OCI-LY3 (cell line): ENCODE measurements at regions not wholly inside any gene's neighbourhood (a gene's known extent, or its start where the extent isn't known, plus 50 kb on each side); places are given as distances from the start of the nearest gene placed in this dataset.

Experiments used
- H2AFZ ChIP-seq: fragments of 200-600, 300-600 bp; shearing (Covaris generic); 2 replicates; pipeline ENCODE4 v1.6.0; 2014; ENCODE audit warnings: antibody characterized with exemption, low read depth, low read length
- H3K27ac ChIP-seq: fragments of 200-600, 300-600 bp; sonication (generic); 2 replicates; pipeline ENCODE4 v1.5.1; 2014; ENCODE audit warnings: mild to moderate bottlenecking, low read length, moderate library complexity, mixed read lengths
- H3K27me3 ChIP-seq: fragments of 200-600, 300-600 bp; sonication (generic); 2 replicates; pipeline ENCODE4 v1.6.1; 2014; ENCODE audit warnings: low read depth, low read length, mixed read lengths
- H3K36me3 ChIP-seq: fragments of 200-600, 300-600 bp; sonication (generic); replicated peaks from 2 replicates; pipeline ENCODE3; 2014; ENCODE audit warnings: low read depth, low read length, mixed read lengths
- H3K4me1 ChIP-seq: fragments of 300-600, 200-600 bp; sonication (generic); 2 replicates; pipeline ENCODE4 v1.6.1; 2014; ENCODE audit warnings: low read length, mixed read lengths
- H3K4me2 ChIP-seq: fragments of 200-600, 300-600 bp; sonication (generic); 2 replicates; pipeline ENCODE4 v1.6.1; 2014; ENCODE audit warnings: low read length, mixed read lengths
- H3K4me3 ChIP-seq: fragments of 300-600, 200-600 bp; sonication (generic); 2 replicates; pipeline ENCODE4 v1.5.1; 2014; ENCODE audit warnings: antibody characterized with exemption, mild to moderate bottlenecking, low read length, moderate library complexity
- H3K79me2 ChIP-seq: fragments of 300-600, 200-600 bp; shearing (Covaris generic); 2 replicates; pipeline ENCODE4 v1.6.1; 2014; ENCODE audit warnings: mild to moderate bottlenecking, low read length, mixed read lengths
- H3K9ac ChIP-seq: fragments of 300-600, 200-600 bp; shearing (Covaris generic); 2 replicates; pipeline ENCODE4 v1.6.0; 2014; ENCODE audit warnings: mild to moderate bottlenecking, low read length, moderate library complexity
- H3K9me3 ChIP-seq: fragments of 200-600, 300-600 bp; shearing (Covaris generic); 2 replicates; pipeline ENCODE4 v1.6.1; 2014; ENCODE audit warnings: low read length, mixed read lengths; ENCODE audit not compliant: insufficient read depth
- H4K20me1 ChIP-seq: fragments of 200-600, 300-600 bp; sonication (generic); 2 replicates; pipeline ENCODE4 v1.6.1; 2016; ENCODE audit warnings: low read length, mixed read lengths; ENCODE audit not compliant: insufficient read depth
- CTCF ChIP-seq: fragments of 200-600, 300-600 bp; sonication (generic); IDR thresholded peaks from 2 replicates; pipeline ENCODE4 v1.5.1; 2014; ENCODE audit warnings: antibody characterized with exemption, low read length, low read depth
- EZH2phosphoT487 ChIP-seq: fragments of 200-600 bp; shearing (Covaris generic); IDR thresholded peaks from 2 replicates; pipeline ENCODE4 v1.6.1; 2018; ENCODE audit warnings: antibody characterized with exemption, mixed run types, low read depth

- Histone ChIP-seq H3K79me2 (no peaks in the 10 kb centered on the region), H3K4me3 (no peak overlapping the region; the same call in 1 of the 2 replicates), H3K27ac (no peak overlapping the region), H3K4me2 (peak overlapping the region; percentile 39; the same call in 1 of the 2 replicates), H3K9me3 (no peaks in the 10 kb centered on the region), H2AFZ (no peak overlapping the region), H3K27me3 (no peaks in the 10 kb centered on the region), H3K4me1 (peaks cover 10% of the 10 kb centered on the region), H4K20me1 (no peaks in the 10 kb centered on the region), H3K9ac (no peak overlapping the region), H3K36me3 (no peaks in the 10 kb centered on the region)
- TF ChIP-seq EZH2phosphoT487 (no peak), CTCF (no peak)
These were observed 103.8 kb downstream of the FZD1 start for GRCh38 chr7:91367812-91368578.

- no peak overlapping the region for H3K27ac ChIP-seq
- no peaks in the 10 kb centered on the region for H3K27me3 ChIP-seq
- H3K4me1 ChIP-seq = peaks cover 10% of the 10 kb centered on the region
- no peaks in the 10 kb centered on the region for H3K79me2 ChIP-seq
- no peak overlapping the region for H2AFZ ChIP-seq
- H3K4me2 ChIP-seq = no peak overlapping the region
- no peaks in the 10 kb centered on the region for H3K36me3 ChIP-seq
- no peaks in the 10 kb centered on the region for H4K20me1 ChIP-seq
- H3K9ac ChIP-seq = no peak overlapping the region
- H3K9me3 ChIP-seq = no peaks in the 10 kb centered on the region
- no peak overlapping the region for H3K4me3 ChIP-seq
- TF ChIP-seq EZH2phosphoT487 (no peak), CTCF (no peak)
These were observed 108.1 kb downstream of the FZD1 start for GRCh38 chr7:91372323-91372722.

DNA sequence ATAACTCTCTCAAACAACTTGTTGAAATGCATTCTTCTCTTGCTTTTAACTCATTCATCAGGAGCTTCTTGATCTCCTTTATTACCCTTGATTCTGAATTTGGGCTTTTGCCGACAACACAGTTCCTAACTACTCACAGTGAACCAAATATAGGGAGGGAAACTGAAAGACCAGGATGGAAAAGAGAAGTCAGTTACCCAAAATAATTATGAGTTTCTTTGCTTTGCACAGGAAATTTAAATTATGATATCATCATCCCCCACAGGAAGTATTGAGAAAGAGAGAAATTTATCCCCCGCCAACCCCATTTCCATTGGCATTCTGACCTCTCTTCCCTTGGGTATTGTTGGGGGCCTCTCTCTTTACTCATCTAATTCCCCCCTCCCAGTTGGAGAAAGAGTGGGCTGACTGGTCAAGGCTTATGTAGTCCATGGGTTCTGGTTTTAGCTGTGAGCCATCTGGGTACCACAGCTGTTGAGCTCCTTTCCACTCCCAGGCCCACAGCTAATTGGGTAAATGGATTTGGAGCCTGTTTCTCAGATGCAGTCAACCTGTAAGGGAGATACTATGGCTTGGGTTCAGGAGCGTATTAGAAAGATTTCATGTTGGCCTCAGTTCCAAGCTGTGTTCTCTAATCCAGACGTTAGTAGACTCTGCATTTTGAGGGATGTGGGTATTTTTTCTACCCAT lies 109.0 kb downstream of the FZD1 start:
- no peaks in the 10 kb centered on the region for H3K79me2 ChIP-seq
- no peak for TF ChIP-seq EZH2phosphoT487
- TF ChIP-seq CTCF = no peak
- peaks cover 2% of the 10 kb centered on the region for H3K4me1 ChIP-seq
- H3K9me3 ChIP-seq = no peaks in the 10 kb centered on the region
- no peaks in the 10 kb centered on the region for H3K36me3 ChIP-seq
- no peak overlapping the region for H3K27ac ChIP-seq
- no peak overlapping the region for H2AFZ ChIP-seq
- H3K4me3 ChIP-seq = no peak overlapping the region
- no peaks in the 10 kb centered on the region for H3K27me3 ChIP-seq
- no peak overlapping the region for H3K9ac ChIP-seq
- no peak overlapping the region for H3K4me2 ChIP-seq
- no peaks in the 10 kb centered on the region for H4K20me1 ChIP-seq

GRCh38 chr7:91374321-91374989 lies 110.2 kb downstream of the FZD1 start:
- H3K27ac ChIP-seq = no peak overlapping the region
- H3K79me2 ChIP-seq = no peaks in the 10 kb centered on the region
- H3K4me1 ChIP-seq = no peaks in the 10 kb centered on the region; the same call in 1 of the 2 replicates
- no peak overlapping the region for H3K4me3 ChIP-seq
- no peaks in the 10 kb centered on the region for H4K20me1 ChIP-seq
- H3K27me3 ChIP-seq = no peaks in the 10 kb centered on the region
- H3K36me3 ChIP-seq = no peaks in the 10 kb centered on the region
- no peak overlapping the region for H2AFZ ChIP-seq
- no peak overlapping the region for H3K9ac ChIP-seq
- H3K9me3 ChIP-seq = no peaks in the 10 kb centered on the region
- TF ChIP-seq CTCF (no peak), EZH2phosphoT487 (no peak)
- no peak overlapping the region for H3K4me2 ChIP-seq
